WERI-Rb-1 (cell line): ENCODE measurements at regions not wholly inside any gene's neighbourhood (a gene's known extent, or its start where the extent isn't known, plus 50 kb on each side); places are given as distances from the start of the nearest gene placed in this dataset.
"Not testable (repeated sequence)": the region's sequence is repeated elsewhere in the genome, so short reads cannot be mapped to it uniquely, and the experiment has no call there.

Source experiments
- DNase-seq: peaks from one replicate; pipeline ENCODE4 v3.0.0-alpha.2; 2020
- H3K27ac ChIP-seq: fragments of 250-450 bp; sonication (Bioruptor Pico); 2 replicates; pipeline ENCODE4 v1.5.1; 2020; ENCODE audit warnings: mild to moderate bottlenecking, moderate library complexity
- H3K27me3 ChIP-seq: fragments of 250-450 bp; sonication (Bioruptor Pico); 2 replicates; pipeline ENCODE4 v1.5.1; 2021; ENCODE audit warnings: mild to moderate bottlenecking, low read depth, moderate library complexity; ENCODE audit not compliant: insufficient read depth, severe bottlenecking
- H3K36me3 ChIP-seq: fragments of 250-450 bp; sonication (Bioruptor Pico); 2 replicates; pipeline ENCODE4 v1.5.1; 2020; ENCODE audit warnings: mild to moderate bottlenecking, moderate library complexity
- H3K4me3 ChIP-seq: 2 replicates; pipeline ENCODE4 v1.5.1; 2011; ENCODE audit warnings: low read depth, mild to moderate bottlenecking, control low read depth, low read length
- H3K9me3 ChIP-seq: fragments of 250-450 bp; sonication (Bioruptor Pico); 2 replicates; pipeline ENCODE4 v1.5.1; 2021; ENCODE audit warnings: mild to moderate bottlenecking, moderate library complexity; ENCODE audit not compliant: severe bottlenecking
- CTCF ChIP-seq: IDR thresholded peaks from 2 replicates; pipeline ENCODE4 v1.5.1; 2011; ENCODE audit warnings: low read depth, mild to moderate bottlenecking, control low read depth, inconsistent platforms, low read length

- no peak for TF ChIP-seq CTCF
Measured at GRCh38 chr5:114118511-114118910, 243.4 kb upstream of the KCNN2 start.

DNA sequence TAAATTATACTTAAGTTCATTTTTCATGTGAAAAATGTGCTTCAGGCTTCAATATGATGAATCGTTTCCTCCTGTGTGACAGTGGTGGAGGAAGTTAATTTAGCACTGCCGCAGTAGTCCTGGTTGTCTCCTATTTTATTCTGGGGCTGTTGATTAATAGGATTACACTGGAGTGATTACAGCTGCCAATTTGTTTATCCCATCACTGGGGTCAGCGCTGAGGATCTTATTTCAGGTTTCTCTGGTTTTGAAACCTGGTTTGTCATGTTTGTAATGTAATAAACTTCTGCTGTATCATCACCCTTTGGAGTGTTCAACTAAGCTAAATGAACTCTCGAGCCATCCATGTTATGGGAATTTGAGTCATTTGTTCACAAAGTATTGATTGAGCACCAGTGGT, 241.7 kb upstream of the KCNN2 start:
- no peaks in the 10 kb centered on the region for H3K9me3 ChIP-seq
- no peaks in the 10 kb centered on the region for H3K36me3 ChIP-seq
- no peaks in the 10 kb centered on the region for H3K27me3 ChIP-seq
- H3K27ac ChIP-seq, result no peak overlapping the region
- no peak overlapping the region for H3K4me3 ChIP-seq
- TF ChIP-seq CTCF, result no peak
- no peak for DNase-seq

More at GRCh38 chr5:114118511-114118910, 243.4 kb upstream of the KCNN2 start:
- Histone ChIP-seq H3K4me3 (no peak overlapping the region), H3K36me3 (no peaks in the 10 kb centered on the region), H3K27ac (no peak overlapping the region), H3K9me3 (no peaks in the 10 kb centered on the region), H3K27me3 (no peaks in the 10 kb centered on the region)
- no peak for DNase-seq

DNA sequence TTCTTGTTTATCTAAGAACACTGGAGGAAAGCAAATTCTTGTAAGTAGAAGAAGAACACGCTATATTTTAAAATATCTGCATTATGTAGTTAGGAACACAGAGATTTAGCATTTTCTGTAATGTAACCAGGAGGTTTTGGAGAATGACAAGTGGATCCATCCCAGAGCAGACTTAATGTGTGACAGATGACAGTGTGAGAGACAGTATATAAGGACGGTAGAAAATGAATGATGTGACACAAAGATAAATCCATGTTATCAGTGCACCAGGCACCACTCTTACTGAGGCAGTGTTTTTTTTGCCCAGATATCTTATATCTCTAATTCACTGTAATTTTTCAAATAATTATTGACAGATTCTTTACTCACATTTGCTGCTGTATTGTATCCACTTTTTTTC, 239.0 kb upstream of the KCNN2 start:
- DNase-seq, result no peak
- Histone ChIP-seq H3K27me3 (no peaks in the 10 kb centered on the region), H3K4me3 (no peak overlapping the region), H3K27ac (no peak overlapping the region), H3K9me3 (no peaks in the 10 kb centered on the region), H3K36me3 (no peaks in the 10 kb centered on the region)
- TF ChIP-seq CTCF, result no peak

- Histone ChIP-seq H3K9me3 (no peaks in the 10 kb centered on the region), H3K27ac (no peak overlapping the region), H3K36me3 (no peaks in the 10 kb centered on the region), H3K27me3 (no peaks in the 10 kb centered on the region), H3K4me3 (no peak overlapping the region)
- DNase-seq, result no peak
- TF ChIP-seq CTCF, result no peak
Measured at GRCh38 chr5:114123654-114124053, 238.2 kb upstream of the KCNN2 start.

GRCh38 chr5:114146398-114146797, 215.5 kb upstream of the KCNN2 start:
- H3K27me3 ChIP-seq, result no peaks in the 10 kb centered on the region
- TF ChIP-seq CTCF, result no peak
- no peaks in the 10 kb centered on the region for H3K36me3 ChIP-seq
- H3K9me3 ChIP-seq, result no peaks in the 10 kb centered on the region
- H3K4me3 ChIP-seq, result no peak overlapping the region
- H3K27ac ChIP-seq, result no peak overlapping the region
- DNase-seq, result no peak

- no peak overlapping the region for H3K27ac ChIP-seq
- TF ChIP-seq CTCF, result no peak
- H3K4me3 ChIP-seq, result no peak overlapping the region
- DNase-seq, result no peak
- no peaks in the 10 kb centered on the region for H3K9me3 ChIP-seq
- no peaks in the 10 kb centered on the region for H3K27me3 ChIP-seq
- H3K36me3 ChIP-seq, result no peaks in the 10 kb centered on the region
Measured at GRCh38 chr5:114148253-114148652, 213.6 kb upstream of the KCNN2 start.

DNA sequence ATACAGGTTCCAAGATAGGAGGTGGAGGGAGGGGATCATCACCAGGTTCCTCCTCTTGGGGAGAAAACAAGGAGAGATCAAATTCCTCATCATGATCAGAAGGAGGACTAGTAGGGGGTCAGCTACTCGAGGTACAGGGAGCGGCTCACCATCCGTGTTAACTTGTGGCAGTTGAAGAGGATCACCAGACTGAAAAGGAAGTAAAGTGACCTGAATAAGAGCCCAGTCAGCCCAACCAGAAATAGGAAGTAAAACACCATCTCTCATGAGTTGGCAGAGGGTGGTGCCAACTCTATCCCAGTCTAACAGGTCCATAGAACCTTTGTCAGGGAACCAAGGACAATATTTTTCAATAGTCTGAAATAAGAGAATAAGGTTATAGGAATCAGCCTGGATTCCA, 213.1 kb upstream of the KCNN2 start:
- DNase-seq, H3K9me3 ChIP-seq, H3K36me3 ChIP-seq, H3K27ac ChIP-seq, H3K27me3 ChIP-seq, H3K4me3 ChIP-seq: not testable (repeated sequence)
